NCI-H1694 treated with DMSO at 0.1 percent for 48 hours (cell line): ENCODE measurements at regions not wholly inside any gene's neighbourhood (a gene's known extent, or its start where the extent isn't known, plus 50 kb on each side); places are given as distances from the start of the nearest gene placed in this dataset.
"Not testable (repeated sequence)": the region's sequence is repeated elsewhere in the genome, so short reads cannot be mapped to it uniquely, and the experiment has no call there.

ENCODE experiments used
- DNase-seq: peaks from one replicate; lab custom pipeline; 2025; lab: John Stamatoyannopoulos, UW

- DNase-seq: no peak
These were observed 55.1 kb downstream of the TTC6 start for GRCh38 chr14:37650356-37651037.

DNA sequence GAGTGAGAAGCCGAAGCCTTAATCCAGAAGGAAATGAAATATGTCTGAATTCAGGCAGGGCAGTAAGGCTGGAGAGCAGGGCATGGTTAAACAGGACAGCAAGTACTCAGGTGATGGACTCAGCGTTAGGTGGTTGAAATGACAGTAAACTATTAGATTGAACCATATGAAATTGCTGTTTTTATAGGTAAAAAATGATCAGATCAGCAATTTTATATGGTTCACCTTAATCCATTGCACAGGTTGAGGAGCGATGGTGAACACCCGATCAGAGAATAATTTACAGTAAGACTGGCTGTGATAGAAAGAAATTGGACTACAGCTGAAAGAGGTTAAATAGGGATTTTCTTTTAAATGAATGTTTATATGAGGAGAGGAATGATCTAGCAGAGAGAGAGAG, 56.6 kb downstream of the TTC6 start:
- no peak for DNase-seq

DNA sequence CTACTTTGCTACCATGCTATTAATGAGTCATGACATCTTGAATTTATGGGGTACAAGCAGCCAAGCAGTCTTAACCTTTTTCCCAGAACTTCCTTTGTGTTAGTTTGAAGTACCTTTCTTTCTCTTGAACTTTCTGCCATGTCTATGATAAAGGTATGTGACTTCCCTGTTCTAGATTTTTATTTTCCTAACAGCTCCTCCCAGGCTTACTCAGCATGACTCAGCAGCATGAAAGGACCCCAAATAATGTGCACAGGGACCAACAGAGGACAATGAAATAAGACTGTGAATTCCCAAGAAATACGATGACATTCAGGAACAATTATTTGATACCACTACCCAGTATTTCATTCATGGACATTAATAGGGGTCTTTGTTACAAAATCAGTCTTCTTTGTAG, 60.0 kb downstream of the TTC6 start:
- DNase-seq: no peak

DNA sequence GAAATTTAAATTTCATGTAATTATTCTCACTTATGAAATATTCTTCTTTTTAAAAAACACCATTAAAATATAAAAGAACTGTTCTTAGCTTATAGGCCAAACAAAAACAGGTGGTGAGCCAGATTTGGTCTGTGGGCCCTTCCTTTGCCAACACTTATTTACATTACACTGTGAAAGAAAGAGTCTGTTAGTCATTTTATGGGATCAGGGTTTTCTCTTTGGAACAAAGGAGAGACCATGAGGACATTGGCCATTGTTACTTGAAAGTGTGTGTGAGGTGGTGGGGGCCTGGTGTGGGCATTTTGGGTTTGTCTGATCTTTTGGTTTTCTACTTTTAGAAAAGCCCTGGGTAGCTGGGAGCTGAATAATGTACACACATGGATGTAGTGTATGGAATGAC, 62.7 kb downstream of the TTC6 start:
- no peak for DNase-seq

- DNase-seq: no peak
These were observed 68.1 kb downstream of the TTC6 start for GRCh38 chr14:37663498-37663897.

DNA sequence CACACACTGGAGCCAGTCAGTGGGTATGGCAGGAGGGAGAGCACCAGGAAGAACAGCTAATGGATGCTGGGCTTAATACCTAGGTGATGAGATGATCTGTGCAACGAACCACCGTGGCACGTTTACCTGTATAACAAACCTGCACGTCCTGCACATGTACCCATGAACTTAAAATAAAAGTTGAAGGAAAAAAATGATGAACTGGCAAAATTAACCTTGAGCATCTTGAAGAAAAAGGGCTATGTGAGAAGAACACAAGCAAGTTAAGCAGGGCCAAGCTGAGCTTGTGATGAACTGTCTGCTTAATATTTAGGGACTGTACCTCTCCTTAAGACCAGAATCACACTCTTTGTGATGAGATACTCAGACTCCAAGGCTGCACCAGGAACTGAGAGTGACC, 70.0 kb downstream of the TTC6 start:
- no peak for DNase-seq

- DNase-seq: no peak
These were observed 70.5 kb downstream of the TTC6 start for GRCh38 chr14:37665951-37666350.

GRCh38 chr14:37668646-37669045, 73.2 kb downstream of the TTC6 start:
- DNase-seq: no peak

- no peak for DNase-seq
These were observed 73.8 kb downstream of the TTC6 start for GRCh38 chr14:37669242-37669641.

GRCh38 chr14:37673439-37673838, 78.0 kb downstream of the TTC6 start:
- peak; percentile 28 for DNase-seq

DNA sequence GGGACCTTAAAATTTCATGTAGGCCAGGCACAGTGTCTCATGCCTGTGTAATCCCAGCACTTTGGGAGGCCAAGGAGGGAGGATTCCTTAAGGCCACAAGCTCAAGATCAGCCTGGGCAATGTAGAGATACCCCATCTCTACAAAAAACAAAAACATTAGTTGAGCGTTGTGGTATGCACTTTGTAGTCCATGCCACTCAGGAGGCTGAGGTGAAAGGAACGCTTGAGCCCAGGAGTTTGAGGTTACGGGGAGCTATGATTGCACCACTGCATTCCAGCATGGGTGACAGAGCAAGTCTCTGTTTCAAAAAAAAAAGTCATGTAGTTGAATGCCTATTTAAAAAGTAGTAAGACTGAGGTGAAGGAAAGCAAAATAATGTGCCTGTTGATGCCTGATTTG, 83.5 kb downstream of the TTC6 start:
- DNase-seq: no peak

DNA sequence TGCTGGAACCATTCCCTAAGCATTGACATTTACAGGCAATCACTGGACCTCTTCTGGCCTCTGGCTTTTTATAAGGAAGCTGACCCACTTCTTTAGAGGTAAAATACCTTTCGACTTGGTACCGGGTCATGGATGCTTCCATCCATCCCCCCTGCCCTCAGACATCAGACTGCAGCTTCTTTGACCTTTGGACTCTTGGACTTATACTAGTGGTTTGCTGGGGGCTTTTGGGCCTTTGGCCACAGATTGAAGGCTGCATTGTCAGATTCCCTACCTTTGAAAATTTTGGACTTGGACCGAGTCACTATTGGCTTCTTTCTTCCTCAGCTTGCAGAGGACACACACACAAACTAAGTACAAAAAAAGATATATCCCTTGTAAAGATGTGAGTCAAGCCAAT, 86.1 kb downstream of the TTC6 start:
- no peak for DNase-seq

DNA sequence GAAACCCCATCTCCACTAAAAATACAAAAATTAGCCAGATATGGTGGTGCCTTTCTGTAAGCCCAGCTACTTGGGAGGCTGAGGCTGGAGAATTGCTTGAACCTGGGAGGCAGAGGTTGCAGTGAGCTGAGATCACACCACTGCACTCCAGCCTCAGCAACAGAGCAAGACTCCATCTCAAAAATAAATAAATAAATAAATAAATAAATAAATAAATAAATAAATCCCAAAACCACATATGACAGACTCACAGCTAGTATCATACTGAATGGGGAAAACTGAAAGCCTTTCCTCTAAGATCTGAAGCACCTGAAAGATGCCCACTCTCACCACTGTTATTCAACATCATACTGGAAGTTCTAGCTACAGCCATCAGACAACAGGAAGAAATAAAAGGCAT, 97.3 kb downstream of the TTC6 start:
- DNase-seq: not testable (repeated sequence)

GRCh38 chr14:37693420-37693819, 98.0 kb downstream of the TTC6 start:
- not testable (repeated sequence) for DNase-seq

- no peak for DNase-seq
These were observed 100.4 kb downstream of the TTC6 start for GRCh38 chr14:37695866-37696265.

DNA sequence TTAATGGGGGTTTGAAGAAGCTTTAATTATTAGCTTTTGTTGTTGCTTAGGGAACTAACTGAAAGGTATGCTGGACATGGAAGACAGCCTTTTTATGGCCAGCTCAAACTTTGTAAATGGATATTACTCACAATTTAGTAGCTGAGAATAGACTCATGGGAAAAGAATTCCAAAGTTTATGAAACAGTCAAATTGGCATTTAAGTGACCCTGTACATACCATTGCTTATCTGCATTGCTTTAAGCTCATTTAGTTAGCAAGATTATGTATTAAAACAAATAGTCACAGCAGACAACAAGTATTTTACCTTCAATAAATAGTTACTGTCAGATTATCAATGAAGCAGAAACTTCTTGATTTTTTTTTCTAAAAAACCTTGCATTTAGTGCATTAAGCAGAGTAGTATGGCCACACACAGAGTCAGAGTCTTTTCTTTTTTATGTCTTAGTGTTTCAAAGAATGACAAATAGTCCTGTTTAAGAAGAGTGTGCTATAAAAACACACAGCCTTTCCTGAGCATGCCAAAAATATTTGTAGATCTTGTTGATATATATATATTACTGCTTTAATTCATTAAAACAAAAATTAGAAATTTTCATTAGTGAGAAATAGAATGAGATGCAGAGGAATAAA, 102.2 kb downstream of the TTC6 start:
- DNase-seq: no peak

GRCh38 chr14:37698840-37699777, 103.7 kb downstream of the TTC6 start:
- no peak for DNase-seq

- DNase-seq: no peak
These were observed 112.3 kb downstream of the TTC6 start for GRCh38 chr14:37707716-37708115.

- DNase-seq: no peak
These were observed 113.1 kb downstream of the TTC6 start for GRCh38 chr14:37708481-37708880.

DNA sequence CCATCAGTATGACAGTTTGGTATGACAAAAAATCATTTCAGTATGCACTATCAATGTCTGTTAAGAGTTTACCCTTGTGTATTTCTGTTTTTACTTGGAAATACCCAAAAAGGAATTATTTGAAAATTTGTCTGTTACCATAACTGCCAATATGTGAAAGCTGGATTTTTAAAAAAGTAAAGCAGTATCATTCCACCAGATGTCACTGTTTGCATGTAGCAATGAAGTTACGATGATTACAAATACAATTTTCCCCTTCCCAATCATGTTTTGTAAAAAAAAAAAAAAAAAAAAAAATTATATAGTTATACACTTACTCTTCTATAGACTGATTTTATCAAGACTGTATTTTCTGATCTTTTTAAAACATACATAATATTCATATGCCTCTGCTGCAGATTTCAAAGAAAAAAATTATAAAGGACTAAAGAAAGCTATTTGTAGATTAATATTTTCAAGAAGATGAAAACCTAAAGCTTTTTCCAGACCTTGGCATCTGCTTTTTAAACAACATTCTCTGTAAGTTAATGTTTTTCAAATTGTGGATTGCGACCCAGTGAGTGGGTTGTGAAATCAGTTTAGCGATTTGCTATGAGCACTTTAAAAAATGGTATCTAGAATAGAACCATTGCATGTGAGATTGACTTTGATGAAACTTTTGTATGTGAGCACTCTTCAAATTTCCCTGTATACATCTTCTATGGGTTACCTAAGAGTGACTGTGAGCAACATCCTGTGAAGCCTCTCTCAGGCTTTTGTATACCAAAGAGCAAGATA, 114.2 kb downstream of the TTC6 start:
- peak; percentile 38 for DNase-seq

- no peak for DNase-seq
These were observed 116.0 kb downstream of the TTC6 start for GRCh38 chr14:37711356-37711830.
